Stimulated activated naive CD8-positive, alpha-beta T cell treated with anti-CD3 and anti-CD28 coated beads, Interleukin-15, amount 100 ng/mL, for 72 hours (primary cell): ENCODE measurements at regions not wholly inside any gene's neighbourhood (a gene's known extent, or its start where the extent isn't known, plus 50 kb on each side); places are given as distances from the start of the nearest gene placed in this dataset.

ENCODE experiments used
- ATAC-seq: fragments of 150-1000 bp; cut with Tn5 transposase; 2 replicates; pipeline ENCODE4 v1.10.0; 2021; ENCODE audit warnings: mild to moderate bottlenecking, moderate library complexity
- DNase-seq, 2 donors: peaks; one replicate each; pipeline ENCODE4 v3.0.0; 2021 to 2022
- H3K27ac Mint-ChIP-seq, 2 donors: one replicate each; pipeline ENCODE4 v1.8.0; 2022; ENCODE audit warnings: mild to moderate bottlenecking in 2 of 2, mixed read lengths in 2 of 2, moderate library complexity in 2 of 2
- H3K27me3 Mint-ChIP-seq: one replicate; pipeline ENCODE4 v1.8.0; 2022; ENCODE audit warnings: mixed read lengths
- H3K4me1 Mint-ChIP-seq: one replicate; pipeline ENCODE4 v1.8.0; 2022; ENCODE audit warnings: mild to moderate bottlenecking, mixed read lengths
- H3K4me3 Mint-ChIP-seq, 2 donors: one replicate each; pipeline ENCODE4 v1.8.0; 2022; ENCODE audit warnings: mild to moderate bottlenecking in 2 of 2, mixed read lengths in 2 of 2, moderate library complexity in 1 of 2
- H3K9me3 Mint-ChIP-seq, 2 donors: one replicate each; pipeline ENCODE4 v1.8.0; 2022; ENCODE audit warnings: mixed read lengths in 2 of 2

- Mint-ChIP-seq H3K27ac (no peak overlapping the region), H3K4me3 (no peak overlapping the region), H3K4me1 (peaks cover 6% of the 10 kb centered on the region), H3K27me3 (peaks cover 12% of the 10 kb centered on the region), H3K9me3 (no peaks in the 10 kb centered on the region)
- no peak for ATAC-seq
- no peak for DNase-seq
Measured at GRCh38 chr1:18038051-18038450, 69.5 kb upstream of the IGSF21 start.

- Mint-ChIP-seq H3K27ac (no peak overlapping the region), H3K4me3 (no peak overlapping the region), H3K9me3 (no peaks in the 10 kb centered on the region), H3K4me1 (peaks cover 6% of the 10 kb centered on the region), H3K27me3 (peaks cover 22% of the 10 kb centered on the region)
- DNase-seq (no peak), ATAC-seq (no peak)
Measured at GRCh38 chr1:18039102-18039501, 68.5 kb upstream of the IGSF21 start.

GRCh38 chr1:18041102-18041501 lies 66.5 kb upstream of the IGSF21 start:
- no peak for DNase-seq
- H3K4me1 Mint-ChIP-seq, result peaks cover 6% of the 10 kb centered on the region
- peaks cover 28% of the 10 kb centered on the region for H3K27me3 Mint-ChIP-seq
- ATAC-seq, result no peak
- H3K27ac Mint-ChIP-seq, result no peak overlapping the region
- no peak overlapping the region for H3K4me3 Mint-ChIP-seq
- H3K9me3 Mint-ChIP-seq, result no peaks in the 10 kb centered on the region

- H3K4me3 Mint-ChIP-seq, result no peak overlapping the region
- ATAC-seq (no peak), DNase-seq (no peak)
- peaks cover 28% of the 10 kb centered on the region for H3K27me3 Mint-ChIP-seq
- no peaks in the 10 kb centered on the region for H3K9me3 Mint-ChIP-seq
- H3K4me1 Mint-ChIP-seq, result peaks cover 6% of the 10 kb centered on the region
- H3K27ac Mint-ChIP-seq, result no peak overlapping the region
Measured at GRCh38 chr1:18041685-18042355, 65.8 kb upstream of the IGSF21 start.

GRCh38 chr1:18043871-18044270 lies 63.7 kb upstream of the IGSF21 start:
- H3K27me3 Mint-ChIP-seq, result peaks cover 18% of the 10 kb centered on the region
- no peaks in the 10 kb centered on the region for H3K4me1 Mint-ChIP-seq
- no peak overlapping the region for H3K4me3 Mint-ChIP-seq
- peak overlapping the region in 1 of 2 donors; percentile 21 for H3K27ac Mint-ChIP-seq
- DNase-seq (no peak), ATAC-seq (no peak)
- peaks cover under 1 to 2% of the 10 kb centered on the region in 2 donors for H3K9me3 Mint-ChIP-seq

GRCh38 chr1:18045203-18045602 lies 62.4 kb upstream of the IGSF21 start:
- Mint-ChIP-seq H3K4me1 (no peaks in the 10 kb centered on the region), H3K4me3 (no peak overlapping the region), H3K9me3 (peaks cover 7 to 11% of the 10 kb centered on the region in 2 donors), H3K27me3 (peaks cover 18% of the 10 kb centered on the region), H3K27ac (no peak overlapping the region)
- ATAC-seq (no peak), DNase-seq (no peak)

GRCh38 chr1:18045621-18046020 lies 62.0 kb upstream of the IGSF21 start:
- ATAC-seq, result no peak
- Mint-ChIP-seq H3K27ac (no peak overlapping the region), H3K9me3 (peaks cover 7 to 11% of the 10 kb centered on the region in 2 donors), H3K4me3 (no peak overlapping the region), H3K27me3 (peaks cover 18% of the 10 kb centered on the region), H3K4me1 (no peaks in the 10 kb centered on the region)
- no peak for DNase-seq

GRCh38 chr1:18047122-18047521 lies 60.5 kb upstream of the IGSF21 start:
- Mint-ChIP-seq H3K4me1 (no peaks in the 10 kb centered on the region), H3K27me3 (peaks cover 18% of the 10 kb centered on the region), H3K4me3 (no peak overlapping the region), H3K9me3 (peaks cover 7 to 11% of the 10 kb centered on the region in 2 donors), H3K27ac (no peak overlapping the region)
- ATAC-seq, result no peak
- DNase-seq, result no peak

GRCh38 chr1:18049228-18049627 lies 58.4 kb upstream of the IGSF21 start:
- Mint-ChIP-seq H3K27me3 (peaks cover 4% of the 10 kb centered on the region), H3K9me3 (peaks cover 7 to 11% of the 10 kb centered on the region in 2 donors)
- ATAC-seq, result no peak

GRCh38 chr1:18052671-18053070 lies 54.9 kb upstream of the IGSF21 start:
- no peak for ATAC-seq

More at GRCh38 chr1:18049228-18049627, 58.4 kb upstream of the IGSF21 start:
- no peak overlapping the region for H3K4me3 Mint-ChIP-seq
- no peak for DNase-seq
- no peaks in the 10 kb centered on the region for H3K4me1 Mint-ChIP-seq
- H3K27ac Mint-ChIP-seq, result no peak overlapping the region

GRCh38 chr1:18055156-18055555 lies 52.4 kb upstream of the IGSF21 start:
- DNase-seq (no peak), ATAC-seq (no peak)
- Mint-ChIP-seq H3K27ac (no peak overlapping the region), H3K4me3 (no peak overlapping the region), H3K27me3 (peaks cover 11% of the 10 kb centered on the region), H3K9me3 (peaks cover 0 to 5% of the 10 kb centered on the region in 2 donors), H3K4me1 (no peaks in the 10 kb centered on the region)

More at GRCh38 chr1:18052671-18053070, 54.9 kb upstream of the IGSF21 start:
- H3K4me1 Mint-ChIP-seq, result no peaks in the 10 kb centered on the region
- no peak for DNase-seq
- H3K27ac Mint-ChIP-seq, result no peak overlapping the region
- peaks cover 7 to 16% of the 10 kb centered on the region in 2 donors for H3K9me3 Mint-ChIP-seq
- H3K27me3 Mint-ChIP-seq, result no peaks in the 10 kb centered on the region
- H3K4me3 Mint-ChIP-seq, result no peak overlapping the region

- ATAC-seq (no peak), DNase-seq (no peak)
- Mint-ChIP-seq H3K4me3 (no peak overlapping the region), H3K4me1 (no peaks in the 10 kb centered on the region), H3K27me3 (peaks cover 11% of the 10 kb centered on the region), H3K27ac (no peak overlapping the region), H3K9me3 (peaks cover 0 to 7% of the 10 kb centered on the region in 2 donors)
Measured at GRCh38 chr1:18056545-18056944, 51.1 kb upstream of the IGSF21 start.

GRCh38 chr1:18057623-18058022 lies 50.0 kb upstream of the IGSF21 start:
- H3K4me1 Mint-ChIP-seq, result no peaks in the 10 kb centered on the region
- DNase-seq, result no peak
- H3K9me3 Mint-ChIP-seq, result peaks cover 0 to 17% of the 10 kb centered on the region in 2 donors
- H3K4me3 Mint-ChIP-seq, result no peak overlapping the region
- H3K27me3 Mint-ChIP-seq, result peaks cover 11% of the 10 kb centered on the region
- ATAC-seq, result no peak
- H3K27ac Mint-ChIP-seq, result peak overlapping the region in 1 of 2 donors; percentile 74
